HCT116 (cell line): ENCODE measurements at regions not wholly inside any gene's neighbourhood (a gene's known extent, or its start where the extent isn't known, plus 50 kb on each side); places are given as distances from the start of the nearest gene placed in this dataset.

Source experiments
- ATAC-seq: fragments of 200-7000 bp; cut with Tn5 transposase; 2 replicates; pipeline ENCODE4 v1.9.1; 2020; ENCODE audit warnings: mild to moderate bottlenecking, moderate library complexity
- BruUV-seq: library from RNA; stranded (reverse); fragments of 400-500 nt; replicated peaks from 2 replicates; lab custom pipeline; 2021; lab: Mats Ljungman, UMichigan
- CTCF ChIA-PET: fragments of 300-600 bp; sonication (Branson Sonifier 250); formaldehyde crosslinking; loops from one replicate; lab custom pipeline; 2021; ENCODE audit warnings: antibody characterized with exemption; lab: Charles Lee
- POLR2A ChIA-PET: fragments of 300-600, 350-600 bp; sonication (Branson Sonifier 250); formaldehyde crosslinking; loops from one replicate; lab custom pipeline; 2021; ENCODE audit warnings: antibody characterized with exemption; lab: Charles Lee
- RAD21 ChIA-PET, 2 experiments: fragments of 300-600 bp; sonication (Branson Sonifier 250); formaldehyde crosslinking; loops; one replicate each; lab custom pipeline; 2023; ENCODE audit warnings: low total read pairs in 2 of 2; ENCODE audit not compliant: uncharacterized antibody in 2 of 2, unreplicated experiment in 2 of 2, low non-redundant PET in 1 of 2; lab: Charles Lee
- DNase-seq: peaks from one replicate; pipeline ENCODE4 v3.0.0-alpha.2; 2010; ENCODE audit warnings: low read depth, low spot score
- H2AFZ ChIP-seq: fragments of 200-600 bp; shearing (Covaris generic), sonication (generic); 2 replicates; pipeline ENCODE4 v1.6.1; 2017; ENCODE audit warnings: low read depth, mixed run types, mixed read lengths, antibody characterized with exemption, low read length; ENCODE audit not compliant: poor library complexity, severe bottlenecking
- H3K27ac ChIP-seq: 2 replicates; pipeline ENCODE4 v1.5.1; 2012; ENCODE audit warnings: low read depth, low read length
- H3K27me3 ChIP-seq: fragments of 200-600 bp; sonication (generic); 2 replicates; pipeline ENCODE4 v1.6.1; 2016; ENCODE audit warnings: mixed run types, low read length, mixed read lengths; ENCODE audit not compliant: insufficient read depth
- H3K36me3 ChIP-seq, 2 experiments: fragments of 200-500 bp in 1 of 2; fragments of 200-600 bp in 1 of 2; sonication (Bioruptor generic) in 1 of 2; sonication (generic) in 1 of 2; 2 replicates each; pipeline versions ENCODE4 v1.5.1 to v1.6.1; 2014 to 2016; ENCODE audit warnings: low read length in 2 of 2, inconsistent platforms in 1 of 2, mixed read lengths in 1 of 2, mixed run types in 1 of 2; ENCODE audit not compliant: insufficient read depth in 2 of 2, control insufficient read depth in 1 of 2
- H3K4me1 ChIP-seq, 2 experiments: fragments of 200-600 bp in 1 of 2; sonication (generic) in 1 of 2; 2 replicates each; pipeline versions ENCODE4 v1.5.1 to v1.6.1; 2012 to 2017; ENCODE audit warnings: low read length in 2 of 2, inconsistent platforms in 1 of 2, mild to moderate bottlenecking in 1 of 2, mixed read lengths in 1 of 2, mixed run types in 1 of 2, moderate library complexity in 1 of 2; ENCODE audit not compliant: insufficient read depth in 2 of 2, control insufficient read depth in 1 of 2
- H3K4me2 ChIP-seq: fragments of 200-600 bp; sonication (generic); 2 replicates; pipeline ENCODE4 v1.6.1; 2017; ENCODE audit warnings: mixed run types, low read length, mixed read lengths
- H3K4me3 ChIP-seq, 2 experiments: fragments of 200-600 bp in 1 of 2; sonication (generic) in 1 of 2; replicated peaks in 1 of 2; 2 replicates each; pipeline ENCODE4 v1.5.1; 2011 to 2016; ENCODE audit warnings: low read length in 2 of 2, control low read depth in 1 of 2, low read depth in 1 of 2, mild to moderate bottlenecking in 1 of 2, mixed read lengths in 1 of 2, mixed run types in 1 of 2
- H3K79me2 ChIP-seq: fragments of 200-600 bp; sonication (generic); 2 replicates; pipeline ENCODE4 v1.6.1; 2017; ENCODE audit warnings: mild to moderate bottlenecking, mixed run types, low read length, moderate library complexity, mixed read lengths; ENCODE audit not compliant: insufficient read depth
- H3K9ac ChIP-seq: fragments of 200-600 bp; sonication (generic); 2 replicates; pipeline ENCODE4 v1.6.1; 2016; ENCODE audit warnings: low read length, mixed read lengths
- H3K9me2 ChIP-seq: fragments of 200-600 bp; sonication (generic), shearing (Covaris generic); 2 replicates; pipeline ENCODE4 v1.6.1; 2017; ENCODE audit warnings: mixed run types, mild to moderate bottlenecking, moderate library complexity; ENCODE audit not compliant: insufficient read depth
- H3K9me3 ChIP-seq, 2 experiments: fragments of 200-500 bp in 1 of 2; fragments of 200-600 bp in 1 of 2; sonication (Bioruptor generic) in 1 of 2; sonication (generic) in 1 of 2; 2 replicates each; pipeline ENCODE4 v1.6.1; 2014 to 2017; ENCODE audit warnings: low read length in 2 of 2, mixed read lengths in 2 of 2, inconsistent platforms in 1 of 2, low read depth in 1 of 2, mild to moderate bottlenecking in 1 of 2, mixed run types in 1 of 2, moderate library complexity in 1 of 2; ENCODE audit not compliant: control insufficient read depth in 1 of 2, insufficient read depth in 1 of 2
- H4K20me1 ChIP-seq: fragments of 200-600 bp; sonication (generic), shearing (Covaris generic); 2 replicates; pipeline ENCODE4 v1.6.1; 2017; ENCODE audit warnings: mixed run types, mild to moderate bottlenecking, moderate library complexity; ENCODE audit not compliant: insufficient read depth
- CBX3 ChIP-seq: IDR thresholded peaks from 2 replicates; pipeline ENCODE4 v1.6.1; 2012; ENCODE audit warnings: low read depth
- CEBPB ChIP-seq: IDR thresholded peaks from 2 replicates; pipeline ENCODE4 v1.6.1; 2012; ENCODE audit warnings: low read depth
- EGR1 ChIP-seq: IDR thresholded peaks from 2 replicates; pipeline ENCODE4 v1.6.1; 2012; ENCODE audit warnings: low read depth
- ELF1 ChIP-seq: IDR thresholded peaks from 2 replicates; pipeline ENCODE4 v1.6.1; 2012; ENCODE audit warnings: low read depth, borderline replicate concordance
- EZH2 ChIP-seq: fragments of 200-600 bp; sonication (generic); IDR thresholded peaks from 2 replicates; pipeline ENCODE4 v1.6.1; 2017; ENCODE audit warnings: antibody characterized with exemption, mixed run types
- EZH2phosphoT487 ChIP-seq: fragments of 200-600 bp; IDR thresholded peaks from 2 replicates; pipeline ENCODE4 v1.6.1; 2018; ENCODE audit warnings: antibody characterized with exemption, borderline replicate concordance
- FOSL1 ChIP-seq: IDR thresholded peaks from 2 replicates; pipeline ENCODE4 v1.6.1; 2012; ENCODE audit warnings: low read depth
- JUND ChIP-seq: IDR thresholded peaks from 2 replicates; pipeline ENCODE4 v1.6.1; 2012
- POLR2A ChIP-seq: IDR thresholded peaks from 2 replicates; pipeline ENCODE4 v1.7.0; 2011; ENCODE audit warnings: borderline replicate concordance; ENCODE audit not compliant: insufficient read depth, insufficient read length; ENCODE audit errors: extremely low read depth
- POLR2AphosphoS5 ChIP-seq: IDR thresholded peaks from 2 replicates; pipeline ENCODE4 v1.6.1; 2011; ENCODE audit warnings: mild to moderate bottlenecking, low read depth, low read length, moderate library complexity
- RAD21 ChIP-seq: IDR thresholded peaks from 2 replicates; pipeline ENCODE4 v1.6.1; 2012; ENCODE audit warnings: low read depth, mild to moderate bottlenecking
- SP1 ChIP-seq: IDR thresholded peaks from 2 replicates; pipeline ENCODE4 v1.6.1; 2012; ENCODE audit warnings: low read depth
- SRF ChIP-seq: IDR thresholded peaks from 2 replicates; pipeline ENCODE4 v1.6.1; 2012; ENCODE audit warnings: low read depth
- YY1 ChIP-seq: IDR thresholded peaks from 2 replicates; pipeline ENCODE4 v1.6.1; 2011; ENCODE audit warnings: low read length, low read depth, moderate library complexity, mild to moderate bottlenecking; ENCODE audit not compliant: insufficient replicate concordance; ENCODE audit errors: extremely low read depth
- ZFX ChIP-seq: fragments of 450-650 bp; IDR thresholded peaks from 2 replicates; pipeline ENCODE4 v1.6.1; 2017
- ZNF274 ChIP-seq: fragments of 200-500 bp; sonication (Bioruptor generic); IDR thresholded peaks from 2 replicates; pipeline ENCODE4 v1.6.1; 2014; ENCODE audit warnings: mild to moderate bottlenecking, low read depth, low read length, inconsistent platforms
- intact Hi-C: fragments of 100-400 bp; cut with micrococcal nuclease; formaldehyde crosslinking; loops from 2 replicates; pipeline ENCODE4 v1.10.0; 2022
- TF ChIP-seq, protein P1 (sequence below): IDR thresholded peaks from 2 replicates; pipeline ENCODE4 v1.6.1; 2012
- TF ChIP-seq, protein P2 (sequence below): IDR thresholded peaks from 2 replicates; pipeline ENCODE4 v1.6.1; 2011; ENCODE audit warnings: mild to moderate bottlenecking, low read length, moderate library complexity; ENCODE audit not compliant: insufficient replicate concordance; ENCODE audit errors: extremely low read depth
- TF ChIP-seq, protein P3 (sequence below): IDR thresholded peaks from 2 replicates; pipeline ENCODE4 v1.6.1; 2012
- TF ChIP-seq, protein P4 (sequence below): IDR thresholded peaks from 2 replicates; pipeline ENCODE4 v1.6.1; 2012; ENCODE audit warnings: low read depth

DNA sequence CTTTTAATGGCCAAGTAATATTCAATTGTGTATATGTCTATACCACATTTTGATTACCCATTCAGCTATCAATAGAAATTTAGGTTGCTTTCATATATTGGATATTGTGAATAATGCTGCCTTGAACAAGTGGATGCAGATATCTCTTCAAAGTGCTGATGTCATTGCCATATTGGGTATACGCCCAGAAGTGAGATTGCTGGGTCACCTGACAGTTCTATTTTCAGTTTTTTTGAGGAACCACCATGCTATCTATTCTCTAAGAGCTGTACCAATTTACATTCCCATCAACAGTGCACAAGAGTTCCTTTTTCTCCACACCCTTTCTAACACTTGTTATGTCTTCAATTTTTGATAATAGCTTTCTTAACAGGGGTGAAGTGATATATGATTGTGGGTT, 306.9 kb downstream of the ZNF516 start:
- RAD21 ChIA-PET = no interaction called here
- no peak for DNase-seq
- Histone ChIP-seq H3K4me3 (no peak overlapping the region), H3K9me3 (no peaks in the 10 kb centered on the region), H3K4me1 (no peaks in the 10 kb centered on the region), H3K4me2 (no peak overlapping the region), H3K27ac (no peak overlapping the region), H3K27me3 (0 out of 2 replicates have a peak, but pooled peaks cover under 1% of the 10 kb centered on the region), H3K9me2 (no peaks in the 10 kb centered on the region), H3K9ac (no peak overlapping the region), H3K36me3 (no peaks in the 10 kb centered on the region), H4K20me1 (no peaks in the 10 kb centered on the region), H2AFZ (no peak overlapping the region), H3K79me2 (no peaks in the 10 kb centered on the region)
- POLR2A ChIA-PET = no interaction called here
- CTCF ChIA-PET = no interaction called here
- no peak for ATAC-seq
- TF ChIP-seq SP1 (no peak), EZH2 (no peak), RAD21 (no peak), SRF (no peak), EGR1 (no peak), ZFX (no peak), YY1 (no peak), ZNF274 (no peak), POLR2A (no peak), EZH2phosphoT487 (no peak), FOSL1 (no peak), CBX3 (no peak), JUND (no peak), CEBPB (no peak), POLR2AphosphoS5 (no peak), ELF1 (no peak)
- TF ChIP-seq, protein P1, sequence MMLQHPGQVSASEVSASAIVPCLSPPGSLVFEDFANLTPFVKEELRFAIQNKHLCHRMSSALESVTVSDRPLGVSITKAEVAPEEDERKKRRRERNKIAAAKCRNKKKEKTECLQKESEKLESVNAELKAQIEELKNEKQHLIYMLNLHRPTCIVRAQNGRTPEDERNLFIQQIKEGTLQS = no peak
- TF ChIP-seq, protein P2, sequence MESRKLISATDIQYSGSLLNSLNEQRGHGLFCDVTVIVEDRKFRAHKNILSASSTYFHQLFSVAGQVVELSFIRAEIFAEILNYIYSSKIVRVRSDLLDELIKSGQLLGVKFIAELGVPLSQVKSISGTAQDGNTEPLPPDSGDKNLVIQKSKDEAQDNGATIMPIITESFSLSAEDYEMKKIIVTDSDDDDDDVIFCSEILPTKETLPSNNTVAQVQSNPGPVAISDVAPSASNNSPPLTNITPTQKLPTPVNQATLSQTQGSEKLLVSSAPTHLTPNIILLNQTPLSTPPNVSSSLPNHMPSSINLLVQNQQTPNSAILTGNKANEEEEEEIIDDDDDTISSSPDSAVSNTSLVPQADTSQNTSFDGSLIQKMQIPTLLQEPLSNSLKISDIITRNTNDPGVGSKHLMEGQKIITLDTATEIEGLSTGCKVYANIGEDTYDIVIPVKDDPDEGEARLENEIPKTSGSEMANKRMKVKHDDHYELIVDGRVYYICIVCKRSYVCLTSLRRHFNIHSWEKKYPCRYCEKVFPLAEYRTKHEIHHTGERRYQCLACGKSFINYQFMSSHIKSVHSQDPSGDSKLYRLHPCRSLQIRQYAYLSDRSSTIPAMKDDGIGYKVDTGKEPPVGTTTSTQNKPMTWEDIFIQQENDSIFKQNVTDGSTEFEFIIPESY = no peak
- TF ChIP-seq, protein P3, sequence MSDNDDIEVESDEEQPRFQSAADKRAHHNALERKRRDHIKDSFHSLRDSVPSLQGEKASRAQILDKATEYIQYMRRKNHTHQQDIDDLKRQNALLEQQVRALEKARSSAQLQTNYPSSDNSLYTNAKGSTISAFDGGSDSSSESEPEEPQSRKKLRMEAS = no peak
- TF ChIP-seq, protein P4, sequence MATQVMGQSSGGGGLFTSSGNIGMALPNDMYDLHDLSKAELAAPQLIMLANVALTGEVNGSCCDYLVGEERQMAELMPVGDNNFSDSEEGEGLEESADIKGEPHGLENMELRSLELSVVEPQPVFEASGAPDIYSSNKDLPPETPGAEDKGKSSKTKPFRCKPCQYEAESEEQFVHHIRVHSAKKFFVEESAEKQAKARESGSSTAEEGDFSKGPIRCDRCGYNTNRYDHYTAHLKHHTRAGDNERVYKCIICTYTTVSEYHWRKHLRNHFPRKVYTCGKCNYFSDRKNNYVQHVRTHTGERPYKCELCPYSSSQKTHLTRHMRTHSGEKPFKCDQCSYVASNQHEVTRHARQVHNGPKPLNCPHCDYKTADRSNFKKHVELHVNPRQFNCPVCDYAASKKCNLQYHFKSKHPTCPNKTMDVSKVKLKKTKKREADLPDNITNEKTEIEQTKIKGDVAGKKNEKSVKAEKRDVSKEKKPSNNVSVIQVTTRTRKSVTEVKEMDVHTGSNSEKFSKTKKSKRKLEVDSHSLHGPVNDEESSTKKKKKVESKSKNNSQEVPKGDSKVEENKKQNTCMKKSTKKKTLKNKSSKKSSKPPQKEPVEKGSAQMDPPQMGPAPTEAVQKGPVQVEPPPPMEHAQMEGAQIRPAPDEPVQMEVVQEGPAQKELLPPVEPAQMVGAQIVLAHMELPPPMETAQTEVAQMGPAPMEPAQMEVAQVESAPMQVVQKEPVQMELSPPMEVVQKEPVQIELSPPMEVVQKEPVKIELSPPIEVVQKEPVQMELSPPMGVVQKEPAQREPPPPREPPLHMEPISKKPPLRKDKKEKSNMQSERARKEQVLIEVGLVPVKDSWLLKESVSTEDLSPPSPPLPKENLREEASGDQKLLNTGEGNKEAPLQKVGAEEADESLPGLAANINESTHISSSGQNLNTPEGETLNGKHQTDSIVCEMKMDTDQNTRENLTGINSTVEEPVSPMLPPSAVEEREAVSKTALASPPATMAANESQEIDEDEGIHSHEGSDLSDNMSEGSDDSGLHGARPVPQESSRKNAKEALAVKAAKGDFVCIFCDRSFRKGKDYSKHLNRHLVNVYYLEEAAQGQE = no peak
- intact Hi-C loops = no loop called here
- no TSS peak for BruUV-seq
